Renal cortex interstitium (tissue), 11 donors: ENCODE measurements at regions not wholly inside any gene's neighbourhood (a gene's known extent, or its start where the extent isn't known, plus 50 kb on each side); places are given as distances from the start of the nearest gene placed in this dataset.
"Not testable (repeated sequence)": the region's sequence is repeated elsewhere in the genome, so short reads cannot be mapped to it uniquely, and the experiment has no call there.

ENCODE experiments used
- DNase-seq, 11 donors: peaks; one replicate each; pipeline ENCODE4 v3.0.0-alpha.2; 2013; ENCODE audit warnings: low read depth in 9 of 11, low spot score in 4 of 11; ENCODE audit errors: extremely low read depth in 1 of 11

DNA sequence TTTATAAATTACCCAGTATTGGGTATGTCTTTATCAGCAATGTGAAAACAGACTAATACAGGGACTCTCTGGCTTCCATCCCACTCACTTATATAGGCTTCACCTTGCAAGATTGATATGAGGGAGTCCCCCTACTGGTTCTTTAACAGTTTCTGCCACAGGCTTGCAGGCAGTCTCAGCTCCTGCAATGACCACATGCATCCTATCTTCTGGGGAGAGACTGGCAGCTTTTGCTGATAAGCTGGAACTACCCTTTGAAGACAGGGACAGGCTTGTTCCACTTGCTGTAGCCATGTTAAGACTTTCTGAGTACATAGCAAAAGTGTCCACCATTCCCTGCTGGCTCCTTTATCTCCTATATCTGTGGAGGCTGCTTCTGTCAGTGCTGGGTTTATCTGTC lies 531.7 kb upstream of the FLRT2 start:
- no peak for DNase-seq

- DNase-seq: no peak
These were observed 527.1 kb upstream of the FLRT2 start for GRCh38 chr14:85002846-85003245.

- no peak for DNase-seq
These were observed 526.1 kb upstream of the FLRT2 start for GRCh38 chr14:85003805-85004204.

DNA sequence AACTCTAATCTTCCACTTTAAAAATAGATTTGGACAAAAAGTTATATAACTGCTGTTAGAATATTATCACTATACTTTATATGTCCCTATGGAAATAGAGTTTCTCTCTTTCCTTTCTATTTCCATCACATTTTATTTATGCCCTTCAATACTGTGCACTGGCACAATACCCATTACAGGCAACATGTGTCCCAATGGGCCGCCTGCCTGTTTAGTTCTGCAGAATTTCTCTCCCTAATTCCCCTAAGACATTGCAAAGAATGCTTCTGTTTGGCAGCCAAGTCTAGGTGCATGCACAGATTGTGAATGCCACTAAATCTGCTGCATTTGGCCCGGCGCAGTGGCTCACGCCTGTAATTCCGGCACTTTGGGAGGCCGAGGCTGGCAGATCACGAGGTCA lies 520.4 kb upstream of the FLRT2 start:
- no peak for DNase-seq

GRCh38 chr14:85010186-85010585 lies 519.8 kb upstream of the FLRT2 start:
- no peak for DNase-seq

DNA sequence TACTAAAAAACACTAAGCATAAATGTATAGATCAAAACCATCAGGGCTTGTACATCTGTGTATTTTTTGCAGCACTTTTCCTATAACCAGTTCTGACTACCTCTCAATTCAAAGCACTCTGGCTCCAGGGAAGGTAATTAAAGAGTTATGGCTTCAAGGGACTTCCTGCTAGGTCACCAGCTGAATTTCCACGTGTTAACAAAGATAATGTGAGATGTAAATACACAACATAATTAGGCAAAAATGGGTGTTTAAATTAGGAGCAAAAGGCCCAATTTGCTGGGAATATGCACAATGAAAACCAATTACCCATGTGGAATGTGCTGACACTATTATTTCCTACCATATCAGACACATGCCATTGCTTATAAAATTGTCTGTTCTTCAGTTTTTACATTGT lies 513.4 kb upstream of the FLRT2 start:
- DNase-seq: no peak

DNA sequence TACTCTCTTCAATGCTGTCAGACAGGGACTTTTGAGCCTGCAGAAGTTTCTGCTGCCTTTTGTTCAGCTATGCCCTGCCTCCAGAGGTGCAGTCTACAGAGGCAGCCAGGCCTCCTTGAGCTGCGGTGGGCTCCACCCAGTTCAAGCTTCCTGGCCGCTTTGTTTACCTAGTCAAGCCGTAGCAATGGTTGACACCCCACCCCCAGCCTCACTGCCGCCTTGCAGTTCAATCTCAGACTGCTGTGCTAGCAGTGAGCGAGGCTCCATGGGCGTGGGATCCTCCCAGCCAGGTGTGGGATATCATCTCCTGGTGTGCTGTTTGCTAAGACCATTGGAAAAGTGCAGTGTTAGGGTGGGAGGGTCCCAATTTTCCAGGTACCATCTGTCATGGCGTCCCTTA lies 506.1 kb upstream of the FLRT2 start:
- not testable (repeated sequence) for DNase-seq

DNA sequence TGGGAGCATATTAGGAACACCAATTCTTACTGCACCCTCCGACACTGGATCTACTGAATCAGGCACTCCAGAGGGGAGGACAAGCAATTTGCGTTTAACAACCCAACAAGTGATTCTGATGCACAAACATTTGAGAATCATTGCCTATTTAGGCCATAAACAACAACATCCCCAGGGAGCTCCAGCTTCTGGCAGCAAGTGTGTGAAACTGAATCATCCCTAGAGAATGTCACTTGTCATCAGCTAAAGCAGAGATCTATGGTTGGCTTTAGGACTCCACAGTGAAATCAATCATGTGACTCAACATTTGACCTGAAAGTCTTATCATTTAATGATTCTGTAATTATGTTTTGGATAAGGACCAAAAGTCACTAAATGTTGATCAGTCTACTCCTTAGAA lies 505.0 kb upstream of the FLRT2 start:
- no peak for DNase-seq

DNA sequence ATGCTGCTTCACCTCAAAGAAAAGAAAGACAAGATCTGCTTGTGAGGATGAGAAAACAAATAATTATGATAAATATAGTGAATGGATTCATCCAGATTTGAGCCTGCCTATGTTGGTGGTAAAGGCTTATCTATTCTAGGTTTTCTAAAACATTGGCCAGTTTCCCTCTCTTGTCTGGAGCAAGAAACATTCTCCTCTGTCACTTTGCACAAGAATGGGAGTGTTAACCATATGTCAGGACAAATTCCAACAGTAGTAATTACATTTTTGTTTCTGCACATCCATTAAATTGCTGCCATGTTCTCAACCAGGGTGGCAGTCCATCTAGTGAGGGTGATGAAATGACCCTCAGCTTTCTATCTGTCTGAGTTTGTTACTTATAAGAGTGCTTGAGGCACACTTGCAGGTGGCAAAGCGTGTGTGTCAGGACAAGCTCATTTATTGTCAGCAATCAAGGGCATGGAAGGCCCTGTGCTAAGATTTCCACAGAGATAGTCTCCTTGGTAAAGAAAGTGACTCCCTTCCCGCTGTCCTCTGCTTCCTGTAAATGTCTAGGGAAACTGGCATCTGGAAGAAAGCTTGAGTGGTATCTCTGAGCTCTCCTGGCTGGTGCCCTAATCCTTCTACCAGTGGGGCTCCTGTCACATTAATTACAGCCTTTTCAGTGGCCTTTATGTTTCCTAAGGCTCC lies 502.1 kb upstream of the FLRT2 start:
- no peak for DNase-seq

DNA sequence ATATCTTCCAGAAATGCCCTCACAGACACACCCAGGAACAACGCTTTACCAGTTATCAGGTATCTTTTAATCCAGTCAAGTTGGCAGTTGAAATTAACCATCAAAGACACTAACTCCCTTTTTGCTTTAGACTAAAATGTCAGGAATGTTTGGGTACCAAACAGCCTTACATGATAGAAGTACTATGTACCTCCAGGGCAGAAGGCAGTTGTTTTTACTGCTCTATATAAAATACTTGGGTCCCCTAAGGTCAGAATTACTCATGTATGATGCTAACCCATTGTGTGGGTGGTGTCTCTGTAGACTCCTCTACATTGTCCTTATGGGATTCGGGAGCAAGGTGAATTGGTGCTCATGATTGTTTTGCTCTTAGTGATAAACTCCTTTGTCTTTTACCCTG lies 492.5 kb upstream of the FLRT2 start:
- DNase-seq: no peak

DNA sequence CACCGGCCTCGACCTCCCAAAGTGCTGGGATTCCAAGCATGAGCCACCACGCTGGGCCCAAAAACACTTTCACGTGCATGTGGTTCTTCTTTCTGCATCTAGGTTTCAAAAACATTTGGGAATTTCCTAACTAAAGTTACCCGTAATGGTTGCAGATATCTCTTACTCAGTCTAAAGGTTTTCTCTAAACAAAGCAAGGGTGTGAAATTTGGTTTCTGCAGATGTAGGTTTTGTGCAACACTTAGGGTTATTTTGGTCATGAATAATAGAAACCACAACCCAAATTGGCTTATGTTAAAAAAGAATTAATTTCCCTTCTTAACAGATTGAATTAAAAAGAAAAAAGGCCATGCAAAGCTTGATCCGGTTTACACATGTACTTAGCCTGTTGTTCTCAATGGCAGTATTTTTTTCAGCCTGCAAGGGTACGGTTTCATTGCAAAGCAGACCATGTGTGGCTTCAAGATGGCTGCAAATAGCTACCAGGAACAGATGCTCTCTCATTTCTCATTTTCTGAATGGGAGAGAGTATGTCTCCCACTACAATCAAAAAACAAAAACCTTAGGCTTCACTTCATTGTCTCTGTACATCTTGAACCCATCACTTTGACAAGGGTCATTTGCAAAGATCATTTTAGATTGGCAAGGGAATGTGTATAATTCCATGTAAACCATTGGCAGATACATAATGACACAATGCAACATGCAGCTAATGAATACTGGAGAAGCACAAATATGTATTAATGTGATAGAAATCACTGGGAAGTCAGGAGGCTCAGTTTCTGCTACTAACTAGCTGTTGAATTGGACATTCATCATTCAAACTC lies 491.2 kb upstream of the FLRT2 start:
- DNase-seq: no peak

DNA sequence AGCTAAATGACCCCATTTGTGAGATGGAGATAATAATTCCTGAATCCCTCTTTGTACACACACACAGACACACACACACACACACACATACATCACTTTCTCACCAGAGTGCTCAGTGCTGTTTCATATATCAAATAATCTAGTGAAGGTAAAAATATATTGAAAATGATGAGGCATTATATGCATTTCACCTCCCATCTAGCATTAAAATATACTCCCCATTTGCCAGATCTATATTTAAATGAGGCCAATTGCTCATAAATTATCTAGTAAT lies 490.7 kb upstream of the FLRT2 start:
- DNase-seq: no peak

- no peak for DNase-seq
These were observed 489.8 kb upstream of the FLRT2 start for GRCh38 chr14:85040046-85040685.

- no peak for DNase-seq
These were observed 488.3 kb upstream of the FLRT2 start for GRCh38 chr14:85041618-85042017.

- DNase-seq: no peak
These were observed 487.6 kb upstream of the FLRT2 start for GRCh38 chr14:85042301-85042700.

GRCh38 chr14:85050180-85050579 lies 479.8 kb upstream of the FLRT2 start:
- DNase-seq: no peak

GRCh38 chr14:85052646-85053045 lies 477.3 kb upstream of the FLRT2 start:
- no peak for DNase-seq

- DNase-seq: no peak
These were observed 475.8 kb upstream of the FLRT2 start for GRCh38 chr14:85054178-85054577.

DNA sequence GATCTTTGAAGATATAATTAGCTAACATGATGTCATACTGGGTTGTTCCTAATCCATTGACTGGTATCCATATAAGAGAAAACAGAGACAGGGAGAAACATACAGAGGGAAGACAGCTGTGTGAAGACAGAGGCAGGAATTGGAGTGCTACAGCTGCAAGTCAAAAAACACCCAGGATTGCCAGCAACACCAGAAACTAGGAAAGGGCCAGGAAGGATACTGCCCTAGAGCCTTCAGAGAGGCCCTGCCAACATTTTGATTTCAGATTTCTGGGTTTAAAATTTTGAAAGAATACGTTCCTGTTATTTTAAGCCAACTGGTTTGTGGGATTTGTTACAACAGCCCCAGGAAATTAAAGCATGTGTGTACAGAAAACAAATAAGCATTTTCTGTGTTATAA lies 473.7 kb upstream of the FLRT2 start:
- DNase-seq: no peak

- peak in 1 of 11 donors; percentile 9 for DNase-seq
These were observed 472.7 kb upstream of the FLRT2 start for GRCh38 chr14:85057221-85057620.

DNA sequence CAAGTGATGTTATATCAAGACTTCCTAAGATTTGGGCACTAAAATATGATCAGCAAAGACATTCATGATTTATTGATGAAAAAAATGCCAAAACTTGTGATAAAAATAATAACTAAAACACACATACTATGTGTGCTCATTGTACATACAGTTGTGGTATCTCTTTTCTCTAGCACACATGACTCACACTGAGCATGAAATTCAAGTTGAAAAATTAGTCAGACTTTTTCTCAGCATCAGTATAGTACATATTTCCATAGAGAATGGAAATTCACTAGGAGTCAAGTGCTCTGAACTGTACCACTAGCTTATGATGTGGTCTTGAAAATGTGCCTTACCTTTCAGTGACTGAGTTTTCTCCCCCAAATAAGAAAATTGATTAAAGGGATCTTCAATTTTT lies 471.8 kb upstream of the FLRT2 start:
- DNase-seq: no peak
